IPS-18a (cell line): ENCODE measurements at regions not wholly inside any gene's neighbourhood (a gene's known extent, or its start where the extent isn't known, plus 50 kb on each side); places are given as distances from the start of the nearest gene placed in this dataset.

Experiments
- H3K27ac ChIP-seq: one replicate; pipeline ENCODE4 v1.5.1; 2013; ENCODE audit warnings: low read length
- H3K27me3 ChIP-seq: one replicate; pipeline ENCODE4 v1.6.1; 2013; ENCODE audit warnings: mild to moderate bottlenecking, low read length; ENCODE audit not compliant: control insufficient read depth, insufficient read depth
- H3K36me3 ChIP-seq: one replicate; pipeline ENCODE4 v1.6.1; 2013; ENCODE audit warnings: low read depth, low read length; ENCODE audit not compliant: control insufficient read depth
- H3K4me1 ChIP-seq: one replicate; pipeline ENCODE4 v1.6.1; 2013; ENCODE audit warnings: low read depth, low read length; ENCODE audit not compliant: control insufficient read depth
- H3K4me3 ChIP-seq: one replicate; pipeline ENCODE4 v1.5.1; 2013; ENCODE audit warnings: low read length
- H3K9ac ChIP-seq: one replicate; pipeline ENCODE4 v1.6.1; 2013; ENCODE audit warnings: mild to moderate bottlenecking, low read length, moderate library complexity
- H3K9me3 ChIP-seq: one replicate; pipeline ENCODE4 v1.6.1; 2013; ENCODE audit warnings: low read depth, low read length; ENCODE audit not compliant: control insufficient read depth

DNA sequence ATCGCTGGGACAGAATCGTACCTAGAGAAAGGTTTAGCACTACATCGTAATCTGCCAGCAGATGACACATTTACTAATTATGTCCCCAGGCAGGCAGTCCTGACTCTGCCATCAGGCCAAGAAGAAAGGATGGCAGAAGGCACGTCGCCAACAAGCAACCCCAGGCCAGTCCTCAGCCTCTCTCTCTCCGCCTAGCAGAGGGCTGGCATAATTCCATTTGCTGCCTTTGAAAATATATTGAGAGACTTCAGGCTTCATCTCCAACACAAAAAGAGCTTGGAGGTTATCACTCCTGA lies 1517.0 kb downstream of the TBC1D22A start:
- no peaks in the 10 kb centered on the region for H3K36me3 ChIP-seq
- H3K4me1 ChIP-seq: peaks cover 6% of the 10 kb centered on the region
- H3K27me3 ChIP-seq: no peaks in the 10 kb centered on the region
- H3K9me3 ChIP-seq: peaks cover 3% of the 10 kb centered on the region
- no peak overlapping the region for H3K27ac ChIP-seq
- H3K4me3 ChIP-seq: no peak overlapping the region
- H3K9ac ChIP-seq: no peak overlapping the region

DNA sequence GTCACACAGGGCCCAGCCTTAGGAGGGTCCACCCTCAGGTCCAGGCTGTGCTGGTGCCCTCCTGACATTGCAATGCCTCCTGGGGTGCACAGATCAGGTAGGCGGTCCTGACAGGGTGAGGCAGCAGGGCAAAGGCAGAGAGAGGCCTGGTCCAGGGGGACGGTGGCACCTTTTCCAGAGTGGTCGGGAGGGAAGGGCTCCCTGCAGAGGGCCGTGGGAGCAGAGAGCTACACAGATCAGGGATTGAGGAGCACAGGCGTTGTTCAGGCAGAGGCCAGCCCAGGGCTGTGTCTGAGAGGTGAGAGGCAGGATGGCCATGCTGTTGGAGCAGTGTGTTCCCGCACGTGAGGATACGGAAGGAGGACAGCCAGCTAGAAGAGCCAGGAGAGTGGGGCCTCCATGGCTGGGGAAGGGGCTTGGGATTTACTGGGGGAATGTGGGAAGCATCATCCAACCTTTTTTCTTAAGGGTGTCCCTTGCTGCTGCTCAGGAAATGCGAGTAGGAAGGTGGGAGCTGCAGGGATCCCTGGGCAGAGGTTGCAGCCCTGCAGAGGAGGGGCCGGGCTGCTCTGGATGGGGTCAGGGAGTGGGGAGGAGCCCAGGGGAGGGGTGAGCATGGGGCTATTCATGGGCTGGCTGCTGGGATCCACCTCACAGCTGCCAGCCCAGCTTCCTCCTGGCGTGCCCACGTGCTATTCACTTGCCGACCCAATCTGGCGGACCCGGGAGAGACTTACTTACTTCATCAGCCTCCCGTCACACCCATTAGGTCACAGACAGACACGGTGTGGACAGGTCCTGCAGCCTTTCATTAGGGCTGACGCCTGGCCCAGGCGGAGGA lies 1516.4 kb downstream of the TBC1D22A start:
- peaks cover 3% of the 10 kb centered on the region for H3K9me3 ChIP-seq
- H3K4me1 ChIP-seq: peaks cover 6% of the 10 kb centered on the region
- no peak overlapping the region for H3K27ac ChIP-seq
- H3K4me3 ChIP-seq: no peak overlapping the region
- no peak overlapping the region for H3K9ac ChIP-seq
- no peaks in the 10 kb centered on the region for H3K36me3 ChIP-seq
- no peaks in the 10 kb centered on the region for H3K27me3 ChIP-seq

DNA sequence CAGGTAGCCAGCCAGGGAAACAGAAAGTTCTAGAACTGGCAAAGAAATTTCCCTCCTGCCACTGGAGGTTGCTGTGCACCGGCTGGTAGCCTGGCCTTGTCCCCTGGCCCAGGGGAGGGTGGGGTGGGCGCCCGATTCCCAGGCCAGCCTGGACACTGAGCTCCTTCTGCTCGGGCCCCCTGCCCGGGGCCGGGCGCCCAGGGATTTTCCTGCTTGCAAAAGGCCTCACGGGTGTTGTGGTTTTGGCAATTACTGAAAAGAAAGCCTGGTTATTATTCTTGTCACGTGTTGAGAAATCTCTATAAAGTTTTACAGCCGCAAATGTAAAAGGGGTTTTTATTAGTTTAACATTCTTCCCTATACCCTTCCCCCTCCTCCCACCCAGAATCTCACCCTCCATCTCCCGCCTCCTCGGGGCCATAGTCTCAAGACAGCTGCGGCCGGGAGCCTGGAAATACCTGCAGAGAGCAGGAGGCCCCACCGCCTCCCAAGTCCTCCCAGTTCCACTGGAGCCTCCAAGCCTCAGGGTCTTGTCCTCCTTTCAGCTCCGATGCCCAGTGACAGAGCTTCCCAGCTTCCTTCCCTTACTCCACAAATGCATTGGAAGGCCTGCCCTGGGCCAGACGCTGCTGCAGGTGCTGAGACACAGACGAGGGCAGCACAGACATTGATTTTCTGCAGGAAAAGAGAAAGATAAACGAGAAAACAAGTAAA lies 1515.6 kb downstream of the TBC1D22A start:
- Histone ChIP-seq H3K4me3 (no peak overlapping the region), H3K9me3 (peaks cover 3% of the 10 kb centered on the region), H3K4me1 (peaks cover 6% of the 10 kb centered on the region), H3K27me3 (no peaks in the 10 kb centered on the region), H3K36me3 (no peaks in the 10 kb centered on the region), H3K9ac (no peak overlapping the region), H3K27ac (no peak overlapping the region)

DNA sequence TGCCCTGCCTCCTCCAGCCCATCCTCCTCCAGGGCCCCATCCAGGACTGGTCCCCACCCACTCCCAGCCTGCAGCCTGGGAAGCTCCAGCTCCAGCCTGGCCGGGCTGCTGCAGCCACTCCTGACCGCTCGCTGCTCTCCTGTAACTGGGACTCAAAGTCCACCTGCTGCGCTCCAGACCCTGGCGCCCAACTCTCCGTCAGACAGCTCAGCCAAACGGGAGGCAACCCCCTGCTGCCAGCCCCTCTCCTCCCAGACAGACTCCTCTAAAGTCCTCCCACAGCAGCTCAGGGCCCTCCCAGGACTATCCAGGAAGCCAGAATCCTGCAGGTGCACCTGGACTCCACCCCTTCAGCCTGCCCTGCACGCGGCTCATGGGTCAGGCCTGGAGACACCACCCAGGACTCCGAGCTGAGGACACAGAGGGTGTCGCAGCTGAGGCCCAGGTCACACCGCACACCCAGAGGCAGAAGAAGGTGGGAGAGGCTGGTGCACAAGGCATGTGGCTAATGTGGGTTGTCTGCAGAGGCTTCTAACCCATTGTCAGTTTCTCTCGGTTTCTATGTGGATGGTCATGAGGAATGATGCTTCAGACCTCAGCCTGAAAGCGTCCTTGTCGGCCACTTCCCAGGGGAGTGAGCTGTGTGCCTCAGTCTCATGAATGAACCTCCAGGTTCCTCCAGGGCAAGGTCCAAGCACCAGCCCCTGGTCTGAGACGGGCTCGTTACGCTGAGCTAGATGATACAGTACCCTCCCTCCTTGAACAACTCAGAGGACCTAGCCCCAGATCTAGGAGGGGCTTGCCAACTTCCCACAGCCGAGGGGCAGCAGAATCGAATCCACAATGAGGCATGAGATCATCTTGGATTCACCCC lies 1514.8 kb downstream of the TBC1D22A start:
- no peaks in the 10 kb centered on the region for H3K27me3 ChIP-seq
- H3K27ac ChIP-seq: no peak overlapping the region
- no peak overlapping the region for H3K4me3 ChIP-seq
- H3K36me3 ChIP-seq: no peaks in the 10 kb centered on the region
- peaks cover 6% of the 10 kb centered on the region for H3K4me1 ChIP-seq
- peaks cover 3% of the 10 kb centered on the region for H3K9me3 ChIP-seq
- H3K9ac ChIP-seq: no peak overlapping the region

DNA sequence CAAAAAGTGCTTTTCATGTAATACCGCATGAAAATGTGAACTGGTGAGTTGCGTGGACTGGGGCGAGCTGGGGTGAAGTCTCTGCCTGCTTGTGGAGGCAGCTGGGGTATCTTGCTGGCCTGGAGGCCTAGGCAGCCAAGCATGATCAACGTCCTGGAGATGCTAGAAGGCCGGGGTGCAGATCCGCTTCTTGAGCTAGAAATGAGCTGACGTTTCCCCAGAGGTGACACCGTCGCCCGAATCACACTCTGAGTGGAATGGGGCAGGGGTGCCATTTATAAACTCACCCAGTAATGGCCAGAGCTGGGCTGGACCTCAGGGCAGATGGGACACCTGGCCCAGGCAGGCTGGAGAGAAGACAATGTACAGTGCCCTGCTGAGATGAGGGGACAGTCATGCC lies 1513.0 kb downstream of the TBC1D22A start:
- peaks cover 6% of the 10 kb centered on the region for H3K4me1 ChIP-seq
- H3K27ac ChIP-seq: no peak overlapping the region
- H3K9me3 ChIP-seq: no peaks in the 10 kb centered on the region
- no peak overlapping the region for H3K9ac ChIP-seq
- no peaks in the 10 kb centered on the region for H3K27me3 ChIP-seq
- H3K4me3 ChIP-seq: no peak overlapping the region
- H3K36me3 ChIP-seq: no peaks in the 10 kb centered on the region

DNA sequence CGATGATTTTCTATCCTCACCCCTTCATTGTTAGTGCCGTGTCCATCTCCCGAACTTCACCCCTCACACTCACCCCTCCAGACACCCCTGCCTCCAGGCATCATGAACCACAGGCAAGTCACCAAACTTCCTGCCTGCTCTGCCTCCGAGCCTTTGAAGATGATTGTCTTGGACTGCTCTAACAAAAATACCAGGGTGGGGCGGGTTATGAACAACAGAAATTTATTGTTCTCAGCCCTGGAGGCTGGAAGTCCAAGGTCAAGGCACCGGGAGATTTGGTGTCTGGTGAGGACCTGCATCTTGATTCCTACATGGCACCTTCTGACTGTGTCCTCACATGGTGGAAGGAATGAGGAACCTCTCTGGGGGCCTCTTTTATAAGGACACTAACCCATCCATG lies 1508.3 kb downstream of the TBC1D22A start:
- Histone ChIP-seq H3K27ac (no peak overlapping the region), H3K9me3 (no peaks in the 10 kb centered on the region)

DNA sequence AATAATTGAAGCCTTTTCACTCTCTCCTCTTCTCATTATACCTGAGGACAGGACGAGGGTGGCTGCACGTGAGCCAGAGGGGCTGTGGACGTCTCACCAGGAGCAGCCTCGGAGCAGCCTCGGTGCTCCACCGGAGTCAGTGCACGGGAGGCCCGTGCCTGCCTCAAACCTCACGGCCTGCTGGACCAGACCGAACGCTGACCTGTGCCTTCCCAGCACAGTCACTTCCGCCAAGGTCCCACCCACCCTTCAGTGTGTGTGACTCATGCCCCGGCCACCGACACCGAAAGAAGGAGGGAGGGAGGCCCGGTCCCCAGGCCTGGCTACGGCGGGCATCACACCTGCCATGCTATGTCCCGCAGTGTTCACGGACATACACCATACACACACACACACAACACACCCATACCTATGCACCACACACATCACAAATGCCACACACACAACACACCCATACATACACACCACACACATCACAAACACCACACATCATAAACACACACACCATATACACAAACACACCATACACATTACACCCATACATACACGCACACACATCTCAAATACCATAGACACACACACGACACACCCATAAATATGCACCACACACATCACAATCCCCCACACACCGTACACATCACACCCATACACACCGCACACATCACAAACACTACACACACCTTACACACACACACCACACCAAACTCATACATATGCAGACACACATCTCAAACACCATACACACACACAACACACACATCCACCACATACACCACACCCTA lies 1506.5 kb downstream of the TBC1D22A start:
- Histone ChIP-seq H3K36me3 (no peaks in the 10 kb centered on the region), H3K9me3 (no peaks in the 10 kb centered on the region), H3K4me1 (peaks cover 5% of the 10 kb centered on the region), H3K4me3 (no peak overlapping the region), H3K9ac (no peak overlapping the region), H3K27me3 (no peaks in the 10 kb centered on the region), H3K27ac (no peak overlapping the region)

More for the DNA sequence above, 1508.3 kb downstream of the TBC1D22A start:
- Histone ChIP-seq H3K4me1 (peaks cover 5% of the 10 kb centered on the region), H3K27me3 (no peaks in the 10 kb centered on the region), H3K9ac (no peak overlapping the region), H3K4me3 (no peak overlapping the region), H3K36me3 (no peaks in the 10 kb centered on the region)

DNA sequence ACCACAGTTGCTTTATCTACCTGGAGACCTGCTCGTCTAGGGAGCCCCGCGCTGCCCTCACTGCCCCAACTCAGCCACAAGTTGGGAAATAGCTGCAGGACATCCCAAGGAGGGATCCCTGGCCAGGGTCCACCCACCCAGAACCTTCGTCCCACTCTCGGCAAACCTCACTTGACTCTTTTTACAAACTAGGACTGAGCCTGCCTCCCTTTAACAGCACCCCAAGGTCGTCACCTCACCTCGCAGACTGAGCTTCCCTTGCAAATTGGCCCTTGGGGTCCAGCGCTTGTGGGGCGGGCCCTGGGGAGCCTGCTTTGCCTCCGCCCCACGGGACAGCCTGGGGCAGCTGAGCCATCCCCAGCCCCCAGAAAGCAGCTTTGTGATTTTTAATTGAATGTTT lies 1505.8 kb downstream of the TBC1D22A start:
- H3K36me3 ChIP-seq: no peaks in the 10 kb centered on the region
- peaks cover 5% of the 10 kb centered on the region for H3K4me1 ChIP-seq
- H3K27me3 ChIP-seq: no peaks in the 10 kb centered on the region
- no peak overlapping the region for H3K4me3 ChIP-seq
- H3K9ac ChIP-seq: no peak overlapping the region
- no peak overlapping the region for H3K27ac ChIP-seq
- no peaks in the 10 kb centered on the region for H3K9me3 ChIP-seq

DNA sequence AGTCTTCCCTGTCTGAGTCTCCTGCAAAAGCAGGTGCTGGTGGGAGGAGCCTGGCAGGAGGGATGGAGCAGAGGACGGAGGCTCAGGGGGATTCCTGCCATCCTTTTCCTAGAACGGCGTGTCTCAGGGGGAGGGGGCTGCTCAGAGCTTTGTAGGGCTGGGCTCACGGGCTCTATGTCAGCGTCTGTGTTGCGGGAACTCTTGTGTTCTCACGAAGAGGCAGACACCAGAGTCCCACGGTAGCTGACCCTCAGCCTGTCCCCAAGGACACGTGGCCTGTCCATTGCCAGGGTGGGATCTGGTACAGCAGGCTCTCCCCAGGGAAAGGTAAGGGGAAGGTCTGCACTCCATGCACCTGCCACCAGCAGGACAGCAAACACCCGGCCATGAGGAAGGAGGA lies 1505.2 kb downstream of the TBC1D22A start:
- Histone ChIP-seq H3K9me3 (no peaks in the 10 kb centered on the region), H3K36me3 (no peaks in the 10 kb centered on the region)

DNA sequence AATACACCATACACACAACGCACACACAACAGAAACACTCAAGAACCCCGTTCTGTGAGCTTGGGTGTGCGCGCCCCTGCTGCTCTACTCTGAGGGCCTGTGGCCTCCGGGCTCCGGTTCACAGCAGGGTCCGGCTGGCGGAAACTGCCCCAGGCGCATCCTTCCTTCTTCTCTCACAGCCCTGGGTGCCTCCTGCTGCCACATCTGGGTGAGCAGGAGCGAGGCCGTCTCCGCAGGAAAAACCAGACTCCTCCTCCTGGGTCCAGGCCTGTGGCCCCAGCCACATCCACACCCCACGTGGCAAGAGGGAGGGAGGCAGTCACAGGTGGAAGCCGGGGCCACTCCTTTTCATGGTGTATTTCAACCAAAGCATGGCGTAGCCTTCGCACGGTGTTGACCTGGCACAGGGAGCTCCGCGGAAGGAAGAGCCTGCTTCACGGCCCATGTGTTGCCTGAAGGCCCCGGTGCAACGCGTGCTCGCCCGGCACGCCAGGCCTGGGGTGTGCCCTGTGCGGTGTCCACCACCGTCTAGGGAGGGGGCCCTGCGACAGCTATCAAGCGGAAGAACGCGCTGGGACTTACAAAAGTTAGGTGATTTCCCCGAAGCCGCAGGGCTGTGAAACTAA lies 1502.7 kb downstream of the TBC1D22A start:
- no peaks in the 10 kb centered on the region for H3K27me3 ChIP-seq
- no peak overlapping the region for H3K9ac ChIP-seq
- no peak overlapping the region for H3K4me3 ChIP-seq
- H3K4me1 ChIP-seq: peaks cover 5% of the 10 kb centered on the region
- H3K36me3 ChIP-seq: no peaks in the 10 kb centered on the region
- H3K9me3 ChIP-seq: no peaks in the 10 kb centered on the region
- no peak overlapping the region for H3K27ac ChIP-seq

More for the DNA sequence above, 1505.2 kb downstream of the TBC1D22A start:
- H3K27me3 ChIP-seq: no peaks in the 10 kb centered on the region
- no peak overlapping the region for H3K27ac ChIP-seq
- peaks cover 5% of the 10 kb centered on the region for H3K4me1 ChIP-seq
- H3K9ac ChIP-seq: no peak overlapping the region
- no peak overlapping the region for H3K4me3 ChIP-seq
